ENCODE measurements at regions not wholly inside any gene's neighbourhood (a gene's known extent, or its start where the extent isn't known, plus 50 kb on each side); places are given as distances from the start of the nearest gene placed in this dataset.

- TF ChIP-seq, protein P1, sequence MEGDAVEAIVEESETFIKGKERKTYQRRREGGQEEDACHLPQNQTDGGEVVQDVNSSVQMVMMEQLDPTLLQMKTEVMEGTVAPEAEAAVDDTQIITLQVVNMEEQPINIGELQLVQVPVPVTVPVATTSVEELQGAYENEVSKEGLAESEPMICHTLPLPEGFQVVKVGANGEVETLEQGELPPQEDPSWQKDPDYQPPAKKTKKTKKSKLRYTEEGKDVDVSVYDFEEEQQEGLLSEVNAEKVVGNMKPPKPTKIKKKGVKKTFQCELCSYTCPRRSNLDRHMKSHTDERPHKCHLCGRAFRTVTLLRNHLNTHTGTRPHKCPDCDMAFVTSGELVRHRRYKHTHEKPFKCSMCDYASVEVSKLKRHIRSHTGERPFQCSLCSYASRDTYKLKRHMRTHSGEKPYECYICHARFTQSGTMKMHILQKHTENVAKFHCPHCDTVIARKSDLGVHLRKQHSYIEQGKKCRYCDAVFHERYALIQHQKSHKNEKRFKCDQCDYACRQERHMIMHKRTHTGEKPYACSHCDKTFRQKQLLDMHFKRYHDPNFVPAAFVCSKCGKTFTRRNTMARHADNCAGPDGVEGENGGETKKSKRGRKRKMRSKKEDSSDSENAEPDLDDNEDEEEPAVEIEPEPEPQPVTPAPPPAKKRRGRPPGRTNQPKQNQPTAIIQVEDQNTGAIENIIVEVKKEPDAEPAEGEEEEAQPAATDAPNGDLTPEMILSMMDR (conservative IDR thresholded peaks at IDR 0.05; ENCODE audit: low read depth, low read length): no peak
- no peak for TF ChIP-seq EZH2 (IDR thresholded peaks at IDR 0.05; ENCODE audit: low read length, unreplicated experiment)
Measured at GRCh38 chr6:48240287-48240686, 129.3 kb upstream of the PTCHD4 start.

Data from PC-3 (cell line).